Cardiac septum (tissue), 1 donor: ENCODE measurements at regions not wholly inside any gene's neighbourhood (a gene's known extent, or its start where the extent isn't known, plus 50 kb on each side); places are given as distances from the start of the nearest gene placed in this dataset.

Source experiments
- DNase-seq: peaks from one replicate; pipeline ENCODE4 v3.0.0-alpha.2; 2020; ENCODE audit warnings: low spot score
- intact Hi-C: fragments of 100-400 bp; cut with DNase I; formaldehyde crosslinking; loops from one replicate; pipeline ENCODE4 v1.14.0; 2022
- donor health status: DM: no; HTN: no; CAD: no.

DNA sequence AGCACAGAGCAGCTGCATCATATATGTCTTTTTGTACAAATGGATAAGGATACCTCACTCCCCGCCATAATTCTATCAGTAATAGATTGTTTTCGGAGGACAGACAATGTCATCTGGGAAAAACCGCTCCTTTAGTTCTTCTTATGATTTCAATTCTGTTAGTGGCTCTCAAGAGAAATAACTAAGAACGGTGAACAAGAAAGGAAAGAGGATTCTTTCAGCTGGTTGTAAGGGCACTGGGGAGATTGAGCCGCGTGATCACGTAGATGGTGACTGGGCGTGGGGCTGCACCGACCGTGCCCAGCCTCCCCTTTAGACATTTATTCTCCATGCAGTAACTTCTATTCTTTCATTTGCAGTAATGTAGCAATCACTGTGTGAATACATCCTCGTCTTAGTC is 99.4 kb upstream of the PEG3 start:
- intact Hi-C loops: no loop called here
- no peak for DNase-seq

DNA sequence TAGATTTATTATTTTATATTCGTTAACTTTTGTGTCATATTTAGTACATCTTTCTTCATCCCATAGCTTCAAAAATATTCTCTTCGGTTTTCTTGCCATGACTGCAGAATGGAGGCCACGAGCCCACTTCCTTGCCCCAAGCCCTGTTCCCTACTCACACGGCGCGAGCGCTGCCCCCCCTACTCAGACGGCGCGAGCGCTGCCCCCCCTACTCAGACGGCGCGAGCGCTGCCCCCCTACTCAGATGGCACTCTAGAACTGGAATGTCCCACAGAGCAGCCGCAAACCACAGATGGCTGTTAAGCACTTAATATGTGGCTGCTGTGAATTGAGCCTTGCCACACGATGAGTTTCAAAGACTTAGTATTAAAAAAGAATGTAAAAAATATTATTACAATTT is 102.2 kb upstream of the PEG3 start:
- DNase-seq: peak; percentile 79
- intact Hi-C loops: no loop called here

DNA sequence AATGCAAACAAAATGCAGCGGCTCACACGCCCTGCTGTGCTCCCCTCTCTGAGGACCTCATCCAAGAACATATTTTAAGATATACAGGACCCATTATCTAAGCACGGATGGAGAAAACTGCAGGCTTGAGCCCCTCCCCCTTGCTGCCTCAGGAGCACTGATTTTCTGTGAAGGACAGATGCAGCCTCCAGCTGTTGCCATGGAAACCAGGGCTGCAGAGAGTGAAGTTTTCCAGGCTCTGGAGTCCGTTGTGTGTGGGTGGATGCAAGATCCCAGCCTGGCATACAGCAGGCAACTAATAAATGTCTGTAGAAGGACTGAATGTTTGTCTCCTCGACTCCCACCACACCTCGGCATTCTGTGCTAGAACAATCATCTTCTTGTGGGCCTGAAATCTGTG is 105.6 kb upstream of the PEG3 start:
- DNase-seq: no peak
- intact Hi-C loops: no loop called here

DNA sequence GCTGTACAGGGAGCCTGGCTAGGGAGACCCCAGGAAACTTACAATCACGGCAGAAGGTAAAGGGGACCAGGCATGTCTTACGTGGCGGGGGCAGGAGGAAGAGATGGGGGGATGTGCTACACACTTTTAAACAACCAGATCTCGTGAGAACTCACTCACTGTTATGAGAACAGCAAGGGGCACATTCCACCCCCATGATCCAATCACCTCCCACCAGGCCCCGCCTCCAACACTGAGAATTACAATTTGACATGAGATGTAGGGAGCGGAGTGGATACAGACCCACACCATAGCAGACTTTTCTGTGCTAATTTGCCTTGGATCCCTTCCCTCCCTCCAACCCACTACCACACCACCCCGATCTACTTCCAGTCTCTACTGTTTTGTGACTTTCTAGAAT is 106.7 kb upstream of the PEG3 start:
- intact Hi-C loops: no loop called here
- DNase-seq: no peak

DNA sequence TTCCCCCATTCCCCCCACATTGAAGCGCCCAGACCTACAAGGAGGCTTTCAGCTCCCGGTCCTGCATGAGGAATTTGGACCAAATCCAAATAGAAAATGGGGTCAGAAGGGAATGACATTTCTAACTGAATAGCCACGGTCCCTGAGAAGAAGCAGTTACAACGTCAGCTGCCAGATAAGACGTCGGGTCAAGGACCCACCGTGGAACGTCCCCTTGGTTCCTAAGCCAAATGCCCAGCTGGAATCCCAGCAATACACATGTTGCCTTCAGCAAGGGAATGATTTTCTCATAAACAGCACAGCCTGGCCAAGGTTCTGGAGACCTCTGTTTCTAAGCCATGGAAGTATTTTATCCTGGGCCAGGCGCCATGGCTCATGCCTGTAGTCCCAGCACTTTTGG is 109.1 kb upstream of the PEG3 start:
- DNase-seq: no peak
- intact Hi-C loops: no loop called here

DNA sequence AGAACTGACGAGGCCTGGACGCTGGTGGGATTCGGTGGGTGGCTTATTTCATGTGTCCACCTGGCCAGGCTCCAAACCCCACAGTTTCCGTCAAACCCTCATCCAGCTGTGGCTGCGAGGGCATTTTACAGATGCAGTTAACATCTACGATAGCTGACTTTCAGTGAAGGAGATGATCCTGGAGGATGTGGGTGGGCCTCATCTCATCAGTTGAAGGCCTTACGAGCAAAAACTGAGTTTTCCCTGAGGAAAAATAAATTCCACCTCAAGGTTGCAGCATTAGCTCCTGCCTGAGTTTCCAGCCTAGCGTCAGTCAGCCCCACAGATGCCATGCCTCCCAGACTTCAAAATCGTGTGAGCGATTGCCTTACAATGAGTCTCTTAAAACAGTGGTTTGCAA is 111.1 kb upstream of the PEG3 start:
- no peak for DNase-seq
- intact Hi-C loops: no loop called here

DNA sequence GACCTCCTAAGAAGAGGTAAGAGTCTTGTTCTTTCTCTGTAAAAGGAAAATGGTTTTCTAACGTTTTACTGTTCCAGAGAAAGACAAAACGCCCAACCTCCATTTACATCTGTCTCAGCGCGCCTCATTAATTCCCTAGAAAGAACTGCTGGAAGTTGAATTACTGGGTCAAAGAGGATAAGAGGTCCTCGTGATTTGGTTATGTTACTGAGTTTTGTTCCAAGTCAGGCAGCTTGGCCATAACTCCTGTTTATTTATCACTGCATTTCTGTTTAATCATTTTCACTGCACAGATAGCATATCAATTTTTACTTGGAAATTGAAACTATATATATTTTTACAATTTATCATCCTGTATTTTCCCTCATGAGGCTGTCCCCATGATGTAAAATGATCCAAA is 112.9 kb upstream of the PEG3 start:
- no peak for DNase-seq
- intact Hi-C loops: no loop called here

DNA sequence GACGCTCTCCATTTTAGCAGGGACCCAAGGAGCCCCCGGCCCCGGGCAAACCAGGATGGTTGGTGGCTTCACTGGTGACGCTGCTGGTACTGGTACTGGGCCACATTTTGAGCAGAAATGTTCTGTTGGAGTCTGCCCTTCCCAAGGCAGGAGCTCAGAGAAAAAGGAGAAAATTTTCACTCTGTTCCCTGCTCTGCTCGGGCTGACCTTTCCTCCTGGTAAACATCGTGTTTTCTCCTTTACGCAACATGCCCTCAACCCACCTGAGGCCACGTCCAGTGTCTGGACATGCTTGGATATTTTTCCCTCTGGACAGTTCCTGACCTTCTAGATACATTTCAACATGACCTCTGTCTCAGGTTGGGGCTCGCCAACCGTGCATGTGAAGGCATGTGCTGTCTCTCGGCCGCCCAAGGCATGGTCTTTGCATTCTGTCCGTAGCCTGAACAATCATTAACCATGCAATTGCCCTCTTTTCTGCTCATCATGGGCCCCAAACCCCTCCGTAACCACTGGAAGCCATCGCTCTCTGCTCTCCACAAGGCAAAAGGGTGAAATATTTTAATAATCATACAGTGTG is 115.2 kb upstream of the PEG3 start:
- no peak for DNase-seq
- intact Hi-C loops: no loop called here

DNA sequence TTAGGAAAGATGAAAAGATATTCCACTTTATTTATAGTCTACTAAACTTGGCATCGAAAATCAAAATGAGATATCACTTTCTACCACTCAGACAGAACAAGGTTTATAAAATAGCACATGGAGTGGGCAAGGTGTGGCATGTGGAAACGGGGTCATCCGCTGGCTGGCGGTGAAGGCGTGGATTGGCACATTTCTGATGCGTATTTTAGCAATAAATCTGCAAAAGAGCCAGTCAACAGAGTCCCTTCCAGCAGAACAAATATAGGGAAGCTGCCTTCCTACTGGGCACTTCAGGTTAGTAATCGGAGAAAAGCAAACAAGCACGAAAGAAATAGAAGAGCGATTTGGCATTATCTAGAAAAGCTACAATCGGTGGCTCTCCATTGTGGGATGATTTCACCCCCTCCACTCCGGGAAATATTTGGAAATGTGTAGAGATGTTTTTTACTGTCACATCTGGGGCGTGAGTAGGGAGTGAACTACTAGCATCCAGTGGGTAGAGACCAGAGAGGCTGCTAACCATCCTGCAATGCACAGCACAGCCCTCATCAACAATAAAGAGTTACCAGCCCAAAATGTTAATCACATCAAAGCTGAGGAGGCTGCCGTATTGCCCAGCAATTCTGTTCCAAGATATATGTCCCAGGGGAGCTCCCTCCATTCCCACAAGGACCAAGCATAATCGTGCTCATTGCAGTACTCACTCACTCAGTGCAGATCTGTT is 116.1 kb upstream of the PEG3 start:
- intact Hi-C loops: no loop called here
- DNase-seq: no peak

DNA sequence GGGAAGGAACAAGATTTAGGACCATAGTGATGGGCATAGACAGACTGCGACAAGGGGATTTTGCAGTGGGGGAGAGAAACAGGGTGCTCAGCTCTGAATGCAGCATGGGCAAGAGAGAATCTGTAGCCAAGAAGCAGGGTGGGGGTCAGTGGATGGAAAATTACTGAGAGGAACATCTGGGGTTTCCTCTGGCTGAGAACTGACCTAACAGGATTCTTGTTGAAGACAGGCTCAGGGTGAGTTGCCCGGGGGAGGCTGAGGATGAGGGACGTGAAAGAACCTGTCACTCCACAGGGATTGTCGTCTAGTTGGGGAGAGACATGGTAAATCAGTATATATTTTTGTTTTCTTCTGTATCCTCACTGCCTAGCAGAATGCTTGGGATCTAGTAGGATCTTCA is 118.7 kb upstream of the PEG3 start:
- intact Hi-C loops: no loop called here
- DNase-seq: no peak

DNA sequence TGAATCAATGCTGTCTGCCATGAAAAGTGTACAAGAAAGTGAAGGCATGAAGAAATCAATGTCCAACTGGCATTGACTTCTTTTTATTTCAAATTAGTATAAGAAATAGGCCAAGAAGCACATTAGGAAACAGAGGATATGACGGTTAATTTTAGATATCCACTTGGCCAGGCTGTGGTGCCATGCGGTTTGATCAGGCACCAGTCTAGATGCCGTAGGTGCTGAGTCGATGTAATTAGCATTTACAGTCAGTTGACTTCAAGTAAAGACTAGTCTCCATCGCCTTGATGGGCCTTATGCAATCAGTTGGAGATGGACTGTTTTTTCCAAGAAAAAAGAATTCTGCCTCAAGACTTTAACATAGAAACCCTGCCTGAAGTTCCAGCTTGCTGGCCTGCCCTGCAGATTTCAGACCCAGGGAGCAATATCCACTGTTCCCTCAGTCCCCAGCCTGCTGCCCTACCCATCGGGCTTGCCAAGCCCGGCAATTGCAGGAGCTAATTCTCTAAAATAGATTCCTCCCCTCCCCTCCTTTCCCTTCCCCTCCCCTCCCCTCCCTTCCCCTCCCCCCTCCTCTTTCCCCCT is 120.5 kb upstream of the PEG3 start:
- no peak for DNase-seq
- intact Hi-C loops: no loop called here

DNA sequence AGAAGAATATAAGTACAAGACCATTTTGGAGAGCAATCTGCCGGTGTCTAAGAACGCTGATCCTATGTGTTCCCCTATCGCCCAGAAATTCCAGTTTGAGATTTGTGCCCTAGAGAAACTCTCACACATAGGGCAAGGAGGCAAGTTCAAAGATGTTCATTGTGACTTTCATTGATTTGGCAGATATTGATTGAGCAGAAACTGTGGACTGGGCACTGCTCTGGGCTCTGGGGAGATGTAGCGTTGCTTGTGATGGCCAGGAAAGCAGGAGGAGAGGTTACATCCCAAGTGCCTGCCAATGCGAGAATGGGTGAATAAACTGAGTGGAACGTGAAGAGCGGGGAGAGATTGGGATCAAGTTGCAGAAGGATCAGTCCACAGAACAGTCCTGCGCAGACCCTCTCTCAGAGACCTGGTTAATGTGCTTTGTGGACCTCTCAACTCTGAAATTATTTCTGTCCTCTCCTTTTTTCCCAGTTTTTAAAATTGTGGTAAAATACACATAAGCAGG is 123.9 kb upstream of the PEG3 start:
- DNase-seq: peak; percentile 33
- intact Hi-C loops: no loop called here

DNA sequence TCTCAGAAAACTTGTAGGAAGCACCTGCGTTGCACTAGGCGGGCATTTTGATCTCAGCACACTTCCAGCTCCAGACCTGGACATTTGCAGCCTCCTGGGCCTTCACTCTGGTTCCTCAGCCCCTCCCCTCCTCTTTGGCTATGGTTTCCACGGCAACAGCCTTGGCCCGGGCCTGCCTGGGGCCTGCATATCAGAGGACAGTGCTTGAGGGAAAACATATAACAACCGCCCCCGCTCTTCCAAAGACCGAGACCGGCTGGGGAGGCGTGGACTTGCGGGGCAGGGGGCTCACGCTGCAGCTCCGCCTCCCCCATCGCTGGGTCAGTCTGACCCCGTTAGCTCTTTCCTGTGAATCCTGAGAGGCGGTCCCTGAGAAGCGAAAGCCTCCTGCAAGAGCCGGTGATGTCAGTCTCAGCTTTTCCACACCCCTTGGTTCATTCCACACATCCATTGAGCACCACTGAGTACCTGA is 125.7 kb upstream of the PEG3 start:
- intact Hi-C loops: no loop called here
- DNase-seq: peak; percentile 29

DNA sequence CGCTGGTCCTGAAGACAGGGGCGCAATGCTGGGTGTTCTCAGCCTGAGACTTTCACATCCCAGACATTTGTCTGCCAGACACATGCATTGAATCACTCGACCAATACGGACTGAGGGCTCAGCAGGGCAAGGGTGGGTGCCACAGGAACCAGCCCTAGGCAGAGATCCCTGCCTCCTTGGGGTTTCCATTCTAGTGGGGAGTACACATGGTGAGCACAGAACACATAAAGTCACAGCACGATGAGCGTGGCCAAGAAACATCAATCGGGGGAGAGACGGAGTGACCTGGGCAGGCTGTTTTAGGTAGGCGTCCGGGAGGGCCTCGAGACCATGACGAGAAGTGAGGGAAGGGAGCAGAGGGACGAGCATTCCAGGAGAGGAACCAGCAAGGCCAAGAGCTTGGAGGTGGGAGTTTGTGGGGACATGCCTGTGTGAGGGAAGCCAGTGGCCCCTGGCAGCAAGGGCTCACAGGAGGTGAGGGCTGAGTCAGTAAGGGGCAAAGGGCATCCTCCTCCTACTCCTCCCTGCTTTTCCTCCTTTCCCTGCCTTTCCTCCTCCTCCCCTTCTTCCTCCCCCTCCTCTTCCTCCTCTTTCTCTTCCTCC is 126.3 kb upstream of the PEG3 start:
- peak; percentile 44 for DNase-seq
- intact Hi-C loops: no loop called here

DNA sequence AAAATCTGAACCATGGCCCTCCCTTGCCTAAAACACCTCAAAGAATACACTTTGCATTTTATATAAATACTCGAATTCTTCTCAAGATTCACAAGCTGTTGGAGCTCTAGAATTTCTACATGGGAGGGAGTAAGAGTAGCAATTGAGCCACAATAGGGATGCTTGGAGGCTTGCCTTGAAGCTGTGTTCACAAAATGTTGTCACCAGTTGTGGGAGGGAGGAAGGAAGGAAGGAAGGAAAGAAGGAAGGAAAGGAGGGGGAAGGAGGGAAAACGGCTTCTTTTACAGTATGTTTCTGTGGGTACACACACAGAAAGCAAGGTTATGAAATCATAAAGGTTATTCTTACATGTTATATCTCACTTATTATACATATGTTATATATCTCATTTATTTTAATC is 128.6 kb upstream of the PEG3 start:
- DNase-seq: no peak
- intact Hi-C loops: no loop called here

DNA sequence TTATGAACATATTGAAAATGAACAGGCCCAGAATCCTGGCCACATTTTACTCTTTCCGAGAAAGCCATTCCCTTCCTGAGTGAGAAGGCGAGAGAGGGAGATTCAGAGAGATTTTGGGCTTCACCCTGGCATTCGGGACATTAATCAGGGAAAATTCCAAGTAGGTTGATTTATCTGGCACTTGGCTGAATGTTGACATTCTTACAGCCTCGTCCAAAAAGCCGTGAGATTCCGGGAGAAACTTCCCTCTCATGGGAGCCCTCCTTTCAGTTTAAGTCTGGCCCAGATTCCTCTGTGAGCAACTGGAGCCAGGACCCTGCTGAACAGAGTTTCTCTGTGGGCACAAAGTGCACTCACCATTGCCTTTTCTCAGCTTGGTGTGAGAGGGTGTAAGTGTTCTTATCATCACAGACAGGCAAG is 129.2 kb upstream of the PEG3 start:
- intact Hi-C loops: no loop called here
- no peak for DNase-seq

DNA sequence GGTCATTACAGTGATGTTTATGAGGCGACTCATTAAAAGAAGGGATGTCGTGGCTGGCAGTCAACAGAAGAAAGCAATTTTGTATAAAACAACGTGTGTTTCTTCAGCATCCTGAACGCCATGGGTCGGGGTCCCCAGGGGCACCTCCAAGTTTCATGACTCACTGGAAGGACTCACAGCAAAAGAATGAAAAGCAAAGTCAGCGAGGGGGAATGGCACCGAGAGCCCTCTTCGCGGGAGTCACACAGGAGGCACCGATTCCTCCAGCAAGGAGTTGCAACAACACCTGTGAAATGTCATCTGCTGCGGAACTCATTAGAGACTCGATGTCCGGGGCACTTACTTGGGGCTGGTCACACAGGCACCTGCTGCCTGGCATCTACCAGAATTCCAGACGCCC is 130.7 kb upstream of the PEG3 start:
- intact Hi-C loops: no loop called here
- DNase-seq: no peak

DNA sequence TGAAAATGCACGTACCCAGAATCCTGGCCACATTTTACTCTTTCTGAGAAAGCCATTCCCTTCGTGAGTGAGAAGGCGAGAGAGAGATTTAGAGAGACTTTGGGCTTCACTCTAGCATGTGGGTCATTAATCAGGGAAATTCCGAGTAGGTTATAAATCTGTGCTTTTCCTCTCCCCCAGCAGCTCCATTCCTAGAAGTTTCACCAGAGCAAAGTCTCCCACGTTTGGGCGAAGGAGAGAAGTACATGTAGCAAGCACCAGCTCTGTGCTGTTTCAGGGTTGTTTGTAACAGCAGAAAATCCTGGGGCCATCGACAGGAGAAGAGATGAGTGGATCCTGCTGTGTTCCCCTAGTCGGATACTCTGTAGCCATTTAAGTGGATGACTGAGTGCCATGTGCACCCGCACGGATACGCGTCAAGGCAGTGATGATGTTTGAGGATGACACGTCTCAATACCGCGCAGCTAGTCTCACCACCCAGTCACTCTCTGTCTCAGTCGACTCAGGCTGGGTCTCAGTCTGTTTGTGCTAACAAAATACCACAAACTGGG is 131.8 kb upstream of the PEG3 start:
- intact Hi-C loops: no loop called here

DNA sequence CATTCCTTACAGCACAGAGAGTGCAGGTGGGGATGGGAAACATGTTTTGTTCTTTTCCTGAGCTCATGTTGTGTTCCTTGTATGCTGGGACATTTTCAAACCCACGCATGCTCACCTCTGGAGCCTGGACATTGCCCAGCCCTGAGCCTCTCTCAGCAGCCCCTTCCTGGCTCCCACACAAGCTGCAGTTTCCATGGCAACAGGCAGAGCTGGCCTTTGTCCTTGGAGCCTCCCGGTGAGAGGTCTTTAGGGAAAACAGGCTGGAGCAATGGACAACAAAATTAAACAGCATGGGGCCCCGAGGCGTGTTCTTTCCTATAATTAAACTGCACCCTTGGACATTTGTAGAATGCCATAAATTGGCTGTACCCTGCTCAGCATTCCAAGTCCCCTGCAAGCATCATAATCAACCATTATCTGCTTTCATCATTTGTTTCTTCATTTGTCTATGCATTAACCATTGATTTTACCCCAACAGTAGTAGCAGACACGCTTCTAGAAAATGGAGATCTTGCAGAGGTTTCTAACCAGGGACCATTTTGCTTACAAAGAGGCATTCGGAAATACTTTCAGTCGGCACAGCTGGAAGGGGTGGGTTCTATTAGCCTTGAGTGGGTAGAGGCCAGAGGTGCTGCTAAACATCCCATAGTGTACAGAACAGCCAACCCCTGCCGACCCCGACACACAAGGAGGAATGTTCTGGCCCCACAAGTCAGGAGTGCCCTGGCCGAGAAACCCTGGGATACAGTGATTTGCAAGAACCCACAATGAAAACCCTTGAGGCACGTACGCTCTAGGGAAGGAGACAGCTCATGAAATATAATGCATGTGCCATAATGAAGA is 133.4 kb upstream of the PEG3 start:
- intact Hi-C loops: no loop called here
- DNase-seq: no peak

More for the DNA sequence above, 131.8 kb upstream of the PEG3 start:
- no peak for DNase-seq
